ENCODE measurements at regions not wholly inside any gene's neighbourhood (a gene's known extent, or its start where the extent isn't known, plus 50 kb on each side); places are given as distances from the start of the nearest gene placed in this dataset.

DNA sequence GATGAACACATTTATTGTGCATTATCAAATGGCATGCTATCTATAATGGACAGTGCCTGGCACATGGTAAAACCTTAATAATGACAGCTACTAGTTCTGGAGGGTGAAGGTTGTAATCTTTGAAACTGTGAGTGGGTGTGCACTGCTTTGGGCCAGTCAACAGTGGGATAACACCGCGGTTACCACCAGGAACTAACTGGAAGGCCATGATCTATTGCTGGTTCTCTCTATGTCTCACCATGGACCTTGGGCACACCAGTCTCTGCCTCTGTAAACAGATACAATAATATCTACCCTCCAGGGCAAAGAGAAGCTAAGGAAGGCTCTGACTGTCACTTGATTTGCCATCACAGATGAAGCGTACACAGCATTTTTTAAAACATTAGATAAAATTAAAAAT is 198.6 kb upstream of the ESRRG start:
- no peak for ATAC-seq (ENCODE audit: low read depth)
- Mint-ChIP-seq H3K9me3 (no peaks in the 10 kb centered on the region), H3K4me3 (no peak overlapping the region), H3K36me3 (ENCODE audit: low read depth) (no peaks in the 10 kb centered on the region), H3K27me3 (no peaks in the 10 kb centered on the region), H3K27ac (no peak overlapping the region), H3K4me1 (no peaks in the 10 kb centered on the region)
- intact Hi-C loops (cut with micrococcal nuclease) = no loop called here
- DNase-seq = no peak
- ChIA-PET CTCF (no interaction called here), POLR2A (no interaction called here)
- TF ChIP-seq, protein P1, sequence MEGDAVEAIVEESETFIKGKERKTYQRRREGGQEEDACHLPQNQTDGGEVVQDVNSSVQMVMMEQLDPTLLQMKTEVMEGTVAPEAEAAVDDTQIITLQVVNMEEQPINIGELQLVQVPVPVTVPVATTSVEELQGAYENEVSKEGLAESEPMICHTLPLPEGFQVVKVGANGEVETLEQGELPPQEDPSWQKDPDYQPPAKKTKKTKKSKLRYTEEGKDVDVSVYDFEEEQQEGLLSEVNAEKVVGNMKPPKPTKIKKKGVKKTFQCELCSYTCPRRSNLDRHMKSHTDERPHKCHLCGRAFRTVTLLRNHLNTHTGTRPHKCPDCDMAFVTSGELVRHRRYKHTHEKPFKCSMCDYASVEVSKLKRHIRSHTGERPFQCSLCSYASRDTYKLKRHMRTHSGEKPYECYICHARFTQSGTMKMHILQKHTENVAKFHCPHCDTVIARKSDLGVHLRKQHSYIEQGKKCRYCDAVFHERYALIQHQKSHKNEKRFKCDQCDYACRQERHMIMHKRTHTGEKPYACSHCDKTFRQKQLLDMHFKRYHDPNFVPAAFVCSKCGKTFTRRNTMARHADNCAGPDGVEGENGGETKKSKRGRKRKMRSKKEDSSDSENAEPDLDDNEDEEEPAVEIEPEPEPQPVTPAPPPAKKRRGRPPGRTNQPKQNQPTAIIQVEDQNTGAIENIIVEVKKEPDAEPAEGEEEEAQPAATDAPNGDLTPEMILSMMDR (IDR thresholded peaks at IDR 0.05) = no peak

DNA sequence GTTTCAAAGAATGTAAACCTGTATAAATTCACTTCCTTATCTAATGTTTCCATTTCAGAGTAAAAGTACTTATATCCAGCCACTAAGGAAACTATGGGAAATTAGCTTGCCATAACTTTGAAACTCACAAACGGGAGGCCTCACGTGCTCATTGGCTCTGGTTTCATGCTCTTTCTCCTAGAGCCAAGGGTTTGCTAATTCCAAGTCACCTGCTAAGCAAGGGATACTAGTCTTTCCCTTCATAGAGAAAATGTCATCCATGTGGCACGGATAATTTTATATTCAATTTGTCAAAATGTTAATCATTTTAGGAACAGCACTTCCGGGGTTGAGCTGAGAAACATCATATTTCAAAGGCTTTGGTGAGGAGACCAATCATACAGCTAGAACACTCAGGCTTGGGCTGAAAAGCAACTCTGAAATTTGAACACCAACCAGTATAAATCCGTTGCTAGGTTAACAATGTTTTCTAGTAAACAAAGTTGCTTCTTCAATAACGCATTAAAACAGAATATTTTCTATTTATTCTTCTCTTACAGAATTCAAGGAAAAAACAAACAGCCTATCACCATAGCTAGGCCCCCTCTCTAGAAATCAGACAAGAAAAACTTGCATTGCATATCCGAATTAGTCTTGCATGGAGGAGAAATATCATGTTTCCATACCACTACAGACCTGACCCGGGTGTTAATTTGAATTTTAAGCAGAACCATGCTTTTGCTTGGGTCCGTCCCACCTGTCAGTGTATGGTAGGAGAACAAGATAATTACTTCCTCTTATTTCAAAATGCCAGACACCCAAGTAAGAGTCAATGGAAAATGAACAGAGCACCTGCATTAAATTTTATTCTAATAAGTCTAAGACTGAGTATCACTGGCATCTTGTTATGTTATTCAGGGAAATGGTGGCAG is 196.1 kb upstream of the ESRRG start:
- Mint-ChIP-seq H3K4me3 (no peak overlapping the region), H3K27me3 (no peaks in the 10 kb centered on the region), H3K4me1 (no peaks in the 10 kb centered on the region), H3K27ac (no peak overlapping the region), H3K9me3 (peaks cover 5% of the 10 kb centered on the region), H3K36me3 (ENCODE audit: low read depth) (no peaks in the 10 kb centered on the region)
- POLR2A ChIA-PET = no interaction called here
- no peak for ATAC-seq (ENCODE audit: low read depth)
- no peak for DNase-seq
- intact Hi-C loops (cut with micrococcal nuclease) = no loop called here
- TF ChIP-seq, protein P1 (IDR thresholded peaks at IDR 0.05) = no peak
- CTCF ChIA-PET = no interaction called here

DNA sequence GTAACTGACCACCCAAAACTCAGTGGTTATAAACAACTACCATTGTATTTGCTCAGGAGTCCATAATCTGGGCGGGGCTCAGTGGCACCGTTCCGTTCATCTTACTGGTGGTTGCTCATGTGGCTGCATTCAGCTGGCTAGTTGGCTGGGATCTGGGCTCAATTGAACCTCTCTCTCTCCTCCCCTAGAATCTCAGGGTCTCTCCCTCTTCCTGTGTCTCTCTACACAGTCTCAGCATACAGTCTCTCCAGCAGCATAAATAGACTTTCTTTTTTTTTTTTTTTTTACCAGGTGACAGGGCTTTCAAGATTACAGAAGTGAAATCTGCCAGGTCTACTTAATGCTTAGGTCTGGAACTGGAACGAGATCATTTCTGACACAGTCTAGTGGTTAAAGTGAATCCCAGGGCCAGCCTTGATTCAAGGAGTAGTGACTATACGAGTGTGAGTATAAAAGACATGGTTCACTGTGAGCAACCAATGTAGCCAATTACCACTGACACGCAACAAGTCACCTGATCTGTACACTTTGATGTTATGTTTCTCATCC is 193.7 kb upstream of the ESRRG start:
- TF ChIP-seq, protein P1 (IDR thresholded peaks at IDR 0.05) = no peak
- intact Hi-C loops (cut with micrococcal nuclease) = no loop called here
- no peaks in the 10 kb centered on the region for H3K36me3 Mint-ChIP-seq (ENCODE audit: low read depth)
- no peaks in the 10 kb centered on the region for H3K4me1 Mint-ChIP-seq
- ATAC-seq (ENCODE audit: low read depth) (no peak), DNase-seq (no peak)
- H3K9me3 Mint-ChIP-seq = peaks cover 5% of the 10 kb centered on the region
- CTCF ChIA-PET = no interaction called here
- no peak overlapping the region for H3K27ac Mint-ChIP-seq
- POLR2A ChIA-PET = no interaction called here
- H3K4me3 Mint-ChIP-seq = no peak overlapping the region
- H3K27me3 Mint-ChIP-seq = no peaks in the 10 kb centered on the region

DNA sequence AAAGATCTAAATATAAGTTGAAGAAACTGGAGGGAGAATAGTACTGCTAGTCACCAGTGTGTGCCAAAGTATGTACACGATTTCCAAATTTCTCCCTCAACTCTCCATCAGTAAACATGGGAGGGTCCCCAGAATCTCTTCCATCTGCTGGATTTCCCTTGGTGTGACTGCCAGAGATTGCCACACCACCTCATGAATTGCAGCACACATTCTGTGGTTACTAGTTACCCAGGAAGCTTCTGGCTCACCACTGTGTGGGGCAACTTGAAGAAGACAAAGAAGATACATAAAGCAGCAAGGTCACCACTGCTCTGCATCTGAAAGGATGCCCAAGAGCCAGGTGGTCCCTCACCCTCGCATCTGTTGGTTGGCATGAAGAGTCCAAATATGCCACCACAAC is 191.7 kb upstream of the ESRRG start:
- DNase-seq = no peak
- Mint-ChIP-seq H3K27ac (no peak overlapping the region), H3K27me3 (no peaks in the 10 kb centered on the region), H3K9me3 (peaks cover 5% of the 10 kb centered on the region), H3K4me1 (no peaks in the 10 kb centered on the region), H3K36me3 (ENCODE audit: low read depth) (no peaks in the 10 kb centered on the region), H3K4me3 (no peak overlapping the region)
- ChIA-PET POLR2A (no interaction called here), CTCF (no interaction called here)
- no peak for ATAC-seq (ENCODE audit: low read depth)
- intact Hi-C loops (cut with micrococcal nuclease) = no loop called here
- TF ChIP-seq, protein P1 (IDR thresholded peaks at IDR 0.05) = no peak

DNA sequence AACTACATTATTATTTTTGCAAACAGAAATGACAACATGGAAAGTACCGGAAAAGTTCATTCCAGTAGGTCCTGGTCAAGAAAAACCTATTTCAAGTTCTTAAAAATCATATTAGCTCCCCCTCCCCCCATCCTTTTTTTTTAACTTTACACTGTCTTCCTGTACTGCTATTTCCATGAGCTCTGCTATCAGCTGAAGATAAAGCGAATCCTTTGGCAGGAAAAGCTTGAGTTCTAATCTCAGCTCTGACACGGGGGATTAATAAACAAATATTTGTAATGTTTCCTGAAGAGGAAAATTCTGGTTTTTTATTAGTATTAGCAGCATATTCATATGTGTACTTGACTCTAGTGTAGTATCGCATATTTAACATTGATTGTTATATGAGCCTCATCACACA is 190.7 kb upstream of the ESRRG start:
- DNase-seq (no peak), ATAC-seq (ENCODE audit: low read depth) (no peak)
- H3K4me1 Mint-ChIP-seq = no peaks in the 10 kb centered on the region
- H3K27ac Mint-ChIP-seq = no peak overlapping the region
- peaks cover 5% of the 10 kb centered on the region for H3K9me3 Mint-ChIP-seq
- ChIA-PET CTCF (no interaction called here), POLR2A (no interaction called here)
- no peak overlapping the region for H3K4me3 Mint-ChIP-seq
- H3K27me3 Mint-ChIP-seq = no peaks in the 10 kb centered on the region
- intact Hi-C loops (cut with micrococcal nuclease) = no loop called here
- no peaks in the 10 kb centered on the region for H3K36me3 Mint-ChIP-seq (ENCODE audit: low read depth)
- TF ChIP-seq, protein P1 (IDR thresholded peaks at IDR 0.05) = no peak

Measured in activated B cell treated with CpG ODN at 0.5 μM for 24 hours (primary cell).